ENCODE measurements at regions not wholly inside any gene's neighbourhood (a gene's known extent, or its start where the extent isn't known, plus 50 kb on each side); places are given as distances from the start of the nearest gene placed in this dataset.
"Not testable (repeated sequence)": the region's sequence is repeated elsewhere in the genome, so short reads cannot be mapped to it uniquely, and the experiment has no call there.

- no peak overlapping the region for H3K4me3 ChIP-seq (ENCODE audit: low read length in 2 of 2)
- WGBS: 97% methylated on average over 3 of the region's 3 CpGs
- no peaks in the 10 kb centered on the region for H3K27me3 ChIP-seq (ENCODE audit: control insufficient read depth in 2 of 2, insufficient read depth in 1 of 2, low read length in 1 of 2)
- no peaks in the 10 kb centered on the region for H3K4me1 ChIP-seq (ENCODE audit: control insufficient read depth in 2 of 2, insufficient read depth in 2 of 2, low read length in 2 of 2)
- no peaks in the 10 kb centered on the region for H3K36me3 ChIP-seq (ENCODE audit: control insufficient read depth in 2 of 2, insufficient read depth in 2 of 2, low read length in 1 of 2)
- DNase-seq (ENCODE audit: low read depth in 6 of 9, low spot score in 9 of 9): no peak
- no peaks in the 10 kb centered on the region for H3K9me3 ChIP-seq (ENCODE audit: control insufficient read depth in 2 of 2, insufficient read depth in 1 of 2, low read length in 1 of 2)
- H3K27ac ChIP-seq (ENCODE audit: low read depth in 1 of 2, low read length in 1 of 2): no peak overlapping the region
These were observed 119.3 kb upstream of the BEND6 start for GRCh38 chr6:56835612-56836011.

DNA sequence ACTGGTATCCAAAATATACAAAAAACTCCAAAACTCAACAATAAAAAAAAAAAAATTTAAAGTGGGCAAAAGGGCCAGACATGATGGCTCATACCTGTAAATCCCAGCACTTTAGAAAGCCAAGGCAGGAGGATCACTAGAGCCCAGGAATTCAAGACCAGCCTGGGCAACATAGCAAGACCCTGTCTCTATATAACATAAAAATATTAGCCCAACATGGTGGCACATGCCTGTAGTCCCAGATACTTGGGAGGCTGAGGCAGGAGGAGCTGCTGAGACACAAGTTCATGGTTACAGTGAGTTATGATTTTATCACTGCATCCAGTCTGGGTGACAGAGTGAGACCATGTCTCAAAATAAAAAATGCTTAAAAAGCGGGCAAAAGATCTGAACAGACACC lies 121.0 kb upstream of the BEND6 start:
- H3K9me3 ChIP-seq (ENCODE audit: control insufficient read depth in 2 of 2, insufficient read depth in 1 of 2, low read length in 1 of 2): no peaks in the 10 kb centered on the region
- no peak for DNase-seq (ENCODE audit: low read depth in 6 of 9, low spot score in 9 of 9)
- H3K36me3 ChIP-seq (ENCODE audit: control insufficient read depth in 2 of 2, insufficient read depth in 2 of 2, low read length in 1 of 2): no peaks in the 10 kb centered on the region
- no peak overlapping the region for H3K27ac ChIP-seq (ENCODE audit: low read depth in 1 of 2, low read length in 1 of 2)
- 98% methylated on average over 1 of the region's 1 CpG for WGBS
- no peak overlapping the region for H3K4me3 ChIP-seq (ENCODE audit: low read length in 2 of 2)
- no peaks in the 10 kb centered on the region for H3K27me3 ChIP-seq (ENCODE audit: control insufficient read depth in 2 of 2, insufficient read depth in 1 of 2, low read length in 1 of 2)
- H3K4me1 ChIP-seq (ENCODE audit: control insufficient read depth in 2 of 2, insufficient read depth in 2 of 2, low read length in 2 of 2): no peaks in the 10 kb centered on the region

DNA sequence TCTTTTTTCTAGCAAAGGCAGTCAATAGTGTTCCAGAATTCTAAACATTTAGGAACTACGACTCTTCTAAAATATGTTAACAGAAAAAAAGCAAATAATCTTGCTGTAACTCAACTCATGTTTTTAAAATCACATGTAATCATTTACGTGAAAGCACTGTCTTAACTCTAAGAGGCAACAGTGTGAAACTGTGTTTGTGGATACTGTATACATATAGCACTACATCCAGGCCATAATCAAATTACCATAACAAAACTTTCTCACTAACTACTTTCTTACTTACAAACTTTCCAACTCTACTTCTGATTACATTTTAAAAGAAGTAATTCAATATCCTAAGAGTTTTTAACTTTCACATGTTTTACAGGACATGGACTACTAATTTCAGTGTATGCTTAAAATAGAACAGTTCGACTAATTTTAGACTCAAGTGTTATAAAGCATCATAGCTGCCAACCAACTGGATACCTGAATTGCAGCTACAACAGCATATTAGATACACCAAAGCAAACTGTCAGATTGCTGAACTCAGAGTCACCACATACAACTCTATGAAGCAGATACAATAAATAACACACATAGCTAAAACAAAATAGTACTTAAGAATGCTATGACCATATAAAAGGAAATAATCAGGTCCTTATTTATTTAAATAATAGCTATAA lies 121.6 kb upstream of the BEND6 start:
- Histone ChIP-seq H3K27me3 (ENCODE audit: control insufficient read depth in 2 of 2, insufficient read depth in 1 of 2, low read length in 1 of 2) (no peaks in the 10 kb centered on the region), H3K4me1 (ENCODE audit: control insufficient read depth in 2 of 2, insufficient read depth in 2 of 2, low read length in 2 of 2) (no peaks in the 10 kb centered on the region), H3K36me3 (ENCODE audit: control insufficient read depth in 2 of 2, insufficient read depth in 2 of 2, low read length in 1 of 2) (no peaks in the 10 kb centered on the region), H3K27ac (ENCODE audit: low read depth in 1 of 2, low read length in 1 of 2) (no peak overlapping the region), H3K9me3 (ENCODE audit: control insufficient read depth in 2 of 2, insufficient read depth in 1 of 2, low read length in 1 of 2) (no peaks in the 10 kb centered on the region), H3K4me3 (ENCODE audit: low read length in 2 of 2) (no peak overlapping the region)
- 92% methylated on average over 3 of the region's 3 CpGs for WGBS
- no peak for DNase-seq (ENCODE audit: low read depth in 6 of 9, low spot score in 9 of 9)

GRCh38 chr6:56832225-56832624 lies 122.7 kb upstream of the BEND6 start:
- 97% methylated on average over 3 of the region's 3 CpGs for WGBS
- Histone ChIP-seq H3K9me3 (ENCODE audit: control insufficient read depth in 2 of 2, insufficient read depth in 1 of 2, low read length in 1 of 2) (no peaks in the 10 kb centered on the region), H3K27me3 (ENCODE audit: control insufficient read depth in 2 of 2, insufficient read depth in 1 of 2, low read length in 1 of 2) (no peaks in the 10 kb centered on the region), H3K27ac (ENCODE audit: low read depth in 1 of 2, low read length in 1 of 2) (no peak overlapping the region), H3K4me3 (ENCODE audit: low read length in 2 of 2) (no peak overlapping the region), H3K4me1 (ENCODE audit: control insufficient read depth in 2 of 2, insufficient read depth in 2 of 2, low read length in 2 of 2) (no peaks in the 10 kb centered on the region), H3K36me3 (ENCODE audit: control insufficient read depth in 2 of 2, insufficient read depth in 2 of 2, low read length in 1 of 2) (no peaks in the 10 kb centered on the region)
- no peak for DNase-seq (ENCODE audit: low read depth in 6 of 9, low spot score in 9 of 9)

DNA sequence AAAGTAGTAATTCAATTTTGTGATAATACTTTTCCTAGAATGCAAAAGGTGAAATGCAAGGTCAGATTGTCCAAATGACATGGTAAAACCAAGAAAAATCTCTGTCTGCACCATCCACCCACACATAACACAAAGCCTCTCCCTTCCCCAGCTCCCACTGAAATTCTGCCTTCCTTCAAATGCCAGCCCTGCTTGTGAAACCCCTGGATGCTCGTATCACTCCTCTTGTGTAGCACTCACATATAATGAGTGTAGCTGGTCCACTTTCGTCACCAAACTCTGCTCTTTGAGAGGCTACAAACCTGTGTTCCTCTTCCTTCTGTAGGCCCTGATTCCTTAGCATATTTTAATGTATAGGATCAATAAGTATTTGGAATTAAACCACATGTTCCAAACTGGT lies 123.6 kb upstream of the BEND6 start:
- 94% methylated on average over 2 of the region's 2 CpGs for WGBS

DNA sequence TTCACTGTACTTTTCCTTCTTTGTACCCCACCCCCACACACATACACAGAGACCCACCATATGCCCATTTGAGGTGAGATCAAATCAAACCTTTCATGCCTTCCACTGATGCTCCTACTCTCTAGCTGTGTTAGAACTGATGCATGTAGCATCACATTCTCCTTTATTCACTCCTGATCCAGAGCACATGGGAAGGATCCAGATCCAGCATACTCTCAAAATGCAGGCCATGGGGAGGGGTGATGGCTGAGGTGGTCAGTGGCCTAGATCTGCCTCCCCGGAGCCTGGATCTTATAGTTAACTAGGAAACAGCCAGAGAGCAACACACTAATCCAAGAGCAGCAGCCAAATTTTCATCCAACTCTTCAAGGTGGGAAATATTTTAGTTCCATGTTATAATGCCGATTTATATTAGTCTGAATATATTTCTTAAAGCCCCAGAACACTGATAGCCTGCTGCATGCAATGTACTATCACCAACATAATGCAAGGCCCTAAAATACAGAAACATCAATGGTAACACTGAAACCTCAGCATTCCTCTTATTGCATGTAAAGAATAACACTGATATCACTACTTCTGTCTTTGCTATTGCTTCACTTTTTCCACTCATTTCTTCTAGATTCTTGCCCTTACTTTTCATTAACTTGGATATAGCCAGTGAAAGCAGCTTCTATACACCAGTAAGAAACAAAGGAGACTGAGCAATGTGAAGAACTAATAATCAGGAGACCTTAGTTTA lies 126.8 kb upstream of the BEND6 start:
- H3K4me1 ChIP-seq (ENCODE audit: control insufficient read depth in 2 of 2, insufficient read depth in 2 of 2, low read length in 2 of 2): no peaks in the 10 kb centered on the region
- no peak overlapping the region for H3K4me3 ChIP-seq (ENCODE audit: low read length in 2 of 2)
- H3K36me3 ChIP-seq (ENCODE audit: control insufficient read depth in 2 of 2, insufficient read depth in 2 of 2, low read length in 1 of 2): no peaks in the 10 kb centered on the region
- H3K27me3 ChIP-seq (ENCODE audit: control insufficient read depth in 2 of 2, insufficient read depth in 1 of 2, low read length in 1 of 2): no peaks in the 10 kb centered on the region
- WGBS: 97% methylated on average over 2 of the region's 2 CpGs
- H3K9me3 ChIP-seq (ENCODE audit: control insufficient read depth in 2 of 2, insufficient read depth in 1 of 2, low read length in 1 of 2): no peaks in the 10 kb centered on the region
- H3K27ac ChIP-seq (ENCODE audit: low read depth in 1 of 2, low read length in 1 of 2): no peak overlapping the region
- DNase-seq (ENCODE audit: low read depth in 6 of 9, low spot score in 9 of 9): no peak

More for the DNA sequence above, 123.6 kb upstream of the BEND6 start:
- DNase-seq (ENCODE audit: low read depth in 6 of 9, low spot score in 9 of 9): no peak
- no peaks in the 10 kb centered on the region for H3K9me3 ChIP-seq (ENCODE audit: control insufficient read depth in 2 of 2, insufficient read depth in 1 of 2, low read length in 1 of 2)
- no peaks in the 10 kb centered on the region for H3K36me3 ChIP-seq (ENCODE audit: control insufficient read depth in 2 of 2, insufficient read depth in 2 of 2, low read length in 1 of 2)
- H3K27ac ChIP-seq (ENCODE audit: low read depth in 1 of 2, low read length in 1 of 2): no peak overlapping the region
- H3K4me1 ChIP-seq (ENCODE audit: control insufficient read depth in 2 of 2, insufficient read depth in 2 of 2, low read length in 2 of 2): no peaks in the 10 kb centered on the region
- no peak overlapping the region for H3K4me3 ChIP-seq (ENCODE audit: low read length in 2 of 2)
- H3K27me3 ChIP-seq (ENCODE audit: control insufficient read depth in 2 of 2, insufficient read depth in 1 of 2, low read length in 1 of 2): no peaks in the 10 kb centered on the region

DNA sequence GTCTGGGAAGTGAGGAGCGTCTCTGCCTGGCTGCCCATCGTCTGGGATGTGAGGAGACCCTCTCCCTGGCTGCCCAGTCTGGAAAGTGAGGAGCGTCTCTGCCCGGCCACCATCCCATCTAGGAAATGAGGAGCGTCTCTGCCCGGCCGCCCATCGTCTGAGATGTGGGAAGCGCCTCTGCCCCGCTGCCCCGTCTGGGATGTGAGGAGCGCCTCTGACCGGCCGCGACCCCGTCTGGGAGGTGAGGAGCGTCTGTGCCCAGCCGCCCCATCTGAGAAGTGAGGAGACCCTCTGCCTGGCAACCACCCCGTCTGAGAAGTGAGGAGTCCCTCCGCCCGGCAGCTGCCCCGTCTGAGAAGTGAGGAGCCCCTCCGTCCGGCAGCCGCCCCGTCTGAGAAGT lies 130.5 kb upstream of the BEND6 start:
- WGBS: 96% methylated on average over 26 of the region's 26 CpGs
- not testable (repeated sequence) for H3K27me3 ChIP-seq (ENCODE audit: control insufficient read depth in 2 of 2, insufficient read depth in 1 of 2, low read length in 1 of 2); H3K27ac ChIP-seq (ENCODE audit: low read depth in 1 of 2, low read length in 1 of 2); H3K4me3 ChIP-seq (ENCODE audit: low read length in 2 of 2); DNase-seq (ENCODE audit: low read depth in 6 of 9, low spot score in 9 of 9); H3K9me3 ChIP-seq (ENCODE audit: control insufficient read depth in 2 of 2, insufficient read depth in 1 of 2, low read length in 1 of 2); H3K36me3 ChIP-seq (ENCODE audit: control insufficient read depth in 2 of 2, insufficient read depth in 2 of 2, low read length in 1 of 2); H3K4me1 ChIP-seq (ENCODE audit: control insufficient read depth in 2 of 2, insufficient read depth in 2 of 2, low read length in 2 of 2)

DNA sequence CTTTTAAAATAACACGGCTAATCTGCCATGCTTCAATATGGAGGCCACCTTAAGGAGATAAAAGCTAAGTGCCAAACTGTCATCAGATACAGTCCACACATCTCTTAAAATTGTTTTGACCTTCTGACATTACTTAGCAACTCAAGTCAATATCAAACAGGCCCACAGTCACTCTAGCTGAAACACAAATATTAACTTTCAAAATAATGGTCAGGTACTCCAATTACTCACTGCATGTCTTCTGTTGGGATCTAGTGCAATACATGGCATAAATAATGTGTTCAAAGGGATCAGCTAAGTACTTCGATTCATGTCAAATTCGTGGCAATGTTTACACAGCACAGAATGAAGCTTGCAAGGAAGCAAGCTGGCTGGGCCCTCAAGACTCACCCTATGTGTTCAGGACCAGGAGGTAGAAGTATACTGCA lies 133.9 kb upstream of the BEND6 start:
- Histone ChIP-seq H3K36me3 (ENCODE audit: control insufficient read depth in 2 of 2, insufficient read depth in 2 of 2, low read length in 1 of 2) (no peaks in the 10 kb centered on the region), H3K27me3 (ENCODE audit: control insufficient read depth in 2 of 2, insufficient read depth in 1 of 2, low read length in 1 of 2) (no peaks in the 10 kb centered on the region), H3K4me1 (ENCODE audit: control insufficient read depth in 2 of 2, insufficient read depth in 2 of 2, low read length in 2 of 2) (no peaks in the 10 kb centered on the region), H3K27ac (ENCODE audit: low read depth in 1 of 2, low read length in 1 of 2) (no peak overlapping the region), H3K4me3 (ENCODE audit: low read length in 2 of 2) (no peak overlapping the region), H3K9me3 (ENCODE audit: control insufficient read depth in 2 of 2, insufficient read depth in 1 of 2, low read length in 1 of 2) (no peaks in the 10 kb centered on the region)
- no peak for DNase-seq (ENCODE audit: low read depth in 6 of 9, low spot score in 9 of 9)
- 88% methylated on average over 3 of the region's 3 CpGs for WGBS

DNA sequence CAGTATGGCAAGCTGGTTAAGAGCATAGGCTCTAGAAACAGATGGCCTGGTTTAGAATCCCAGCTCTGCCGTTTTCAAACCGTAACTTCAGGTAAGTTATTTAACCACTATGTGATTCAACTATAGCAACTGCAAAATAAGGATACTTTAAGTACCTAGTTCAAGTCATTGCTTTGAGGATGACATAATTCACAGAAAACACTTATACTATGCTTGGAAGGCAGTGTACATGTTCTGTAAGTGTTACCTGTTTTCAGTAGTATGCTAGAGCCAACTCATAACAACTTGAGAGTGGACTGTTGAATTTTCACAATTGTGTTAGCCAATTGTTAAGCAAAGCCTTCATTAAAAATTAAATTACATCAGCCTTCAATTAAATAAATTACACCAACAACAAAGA lies 134.8 kb upstream of the BEND6 start:
- no peaks in the 10 kb centered on the region for H3K27me3 ChIP-seq (ENCODE audit: control insufficient read depth in 2 of 2, insufficient read depth in 1 of 2, low read length in 1 of 2)
- H3K9me3 ChIP-seq (ENCODE audit: control insufficient read depth in 2 of 2, insufficient read depth in 1 of 2, low read length in 1 of 2): no peaks in the 10 kb centered on the region
- no peaks in the 10 kb centered on the region for H3K36me3 ChIP-seq (ENCODE audit: control insufficient read depth in 2 of 2, insufficient read depth in 2 of 2, low read length in 1 of 2)
- DNase-seq (ENCODE audit: low read depth in 6 of 9, low spot score in 9 of 9): no peak
- 97% methylated on average over 2 of the region's 2 CpGs for WGBS
- no peak overlapping the region for H3K4me3 ChIP-seq (ENCODE audit: low read length in 2 of 2)
- no peak overlapping the region for H3K27ac ChIP-seq (ENCODE audit: low read depth in 1 of 2, low read length in 1 of 2)
- H3K4me1 ChIP-seq (ENCODE audit: control insufficient read depth in 2 of 2, insufficient read depth in 2 of 2, low read length in 2 of 2): no peaks in the 10 kb centered on the region
